SK-N-DZ (cell line): ENCODE measurements at regions not wholly inside any gene's neighbourhood (a gene's known extent, or its start where the extent isn't known, plus 50 kb on each side); places are given as distances from the start of the nearest gene placed in this dataset.

Experiments used
- DNase-seq: peaks from one replicate; pipeline ENCODE4 v3.0.0-alpha.2; 2015; ENCODE audit warnings: low spot score

GRCh38 chr18:40832362-40832761 is 1122.7 kb upstream of the PIK3C3 start:
- DNase-seq, result no peak

- DNase-seq, result no peak
These were observed 1130.7 kb upstream of the PIK3C3 start for GRCh38 chr18:40824291-40824690.

GRCh38 chr18:40821596-40822243 is 1133.3 kb upstream of the PIK3C3 start:
- DNase-seq, result peak; percentile 32

- no peak for DNase-seq
These were observed 1142.0 kb upstream of the PIK3C3 start for GRCh38 chr18:40812981-40813515.

GRCh38 chr18:40810372-40810771 is 1144.7 kb upstream of the PIK3C3 start:
- DNase-seq, result no peak

- DNase-seq, result no peak
These were observed 1165.7 kb upstream of the PIK3C3 start for GRCh38 chr18:40789286-40789685.

GRCh38 chr18:40782453-40783130 is 1172.4 kb upstream of the PIK3C3 start:
- no peak for DNase-seq

GRCh38 chr18:40769786-40770185 is 1185.2 kb upstream of the PIK3C3 start:
- DNase-seq, result no peak

- no peak for DNase-seq
These were observed 1194.8 kb upstream of the PIK3C3 start for GRCh38 chr18:40760251-40760650.

GRCh38 chr18:40754477-40754876 is 1200.6 kb upstream of the PIK3C3 start:
- no peak for DNase-seq

- no peak for DNase-seq
These were observed 1202.7 kb upstream of the PIK3C3 start for GRCh38 chr18:40752316-40752715.

GRCh38 chr18:40751186-40751585 is 1203.8 kb upstream of the PIK3C3 start:
- DNase-seq, result no peak

- DNase-seq, result no peak
These were observed 1216.0 kb upstream of the PIK3C3 start for GRCh38 chr18:40739029-40739428.

- no peak for DNase-seq
These were observed 1216.6 kb upstream of the PIK3C3 start for GRCh38 chr18:40738321-40738880.

- no peak for DNase-seq
These were observed 1246.3 kb upstream of the PIK3C3 start for GRCh38 chr18:40708726-40709125.

GRCh38 chr18:40707797-40708196 is 1247.2 kb upstream of the PIK3C3 start:
- DNase-seq, result no peak

GRCh38 chr18:40698129-40698528 is 1256.9 kb upstream of the PIK3C3 start:
- no peak for DNase-seq

- no peak for DNase-seq
These were observed 1259.5 kb upstream of the PIK3C3 start for GRCh38 chr18:40695526-40695925.

- DNase-seq, result no peak
These were observed 1262.2 kb upstream of the PIK3C3 start for GRCh38 chr18:40692871-40693270.

- no peak for DNase-seq
These were observed 1265.0 kb upstream of the PIK3C3 start for GRCh38 chr18:40690062-40690461.

- no peak for DNase-seq
These were observed 1267.6 kb upstream of the PIK3C3 start for GRCh38 chr18:40687399-40687798.

- no peak for DNase-seq
These were observed 1268.2 kb upstream of the PIK3C3 start for GRCh38 chr18:40686836-40687235.

GRCh38 chr18:40685219-40685618 is 1269.8 kb upstream of the PIK3C3 start:
- no peak for DNase-seq
